ENCODE measurements at regions not wholly inside any gene's neighbourhood (a gene's known extent, or its start where the extent isn't known, plus 50 kb on each side); places are given as distances from the start of the nearest gene placed in this dataset.

DNA sequence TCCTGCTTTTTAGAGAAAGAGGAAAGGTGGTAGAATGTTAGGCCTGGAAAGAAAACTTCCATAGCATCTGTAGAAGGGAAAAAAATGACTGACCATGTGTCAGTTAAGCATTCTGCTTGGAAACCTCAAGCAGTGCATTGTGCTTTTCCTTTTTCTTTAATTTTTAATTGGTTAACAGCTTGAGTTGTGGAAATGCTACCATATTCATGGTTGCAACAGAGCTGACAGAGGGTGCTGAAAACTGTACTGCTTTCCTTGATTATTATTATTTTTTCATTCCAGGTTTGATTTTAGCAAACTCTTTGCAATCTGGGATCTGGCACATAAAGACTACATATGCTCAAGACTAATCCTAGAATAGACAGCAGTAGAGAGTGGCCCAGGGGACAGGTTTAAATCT is 404.5 kb downstream of the EPHA4 start:
- Histone ChIP-seq H3K36me3 (no peaks in the 10 kb centered on the region), H3K4me1 (no peaks in the 10 kb centered on the region), H3K4me3 (no peak overlapping the region), H3K27ac (no peak overlapping the region), H3K27me3 (no peaks in the 10 kb centered on the region), H3K9me3 (no peaks in the 10 kb centered on the region)
- no peak for TF ChIP-seq POLR2AphosphoS5 (IDR thresholded peaks at IDR 0.05)
- TF ChIP-seq POLR2A (IDR thresholded peaks at IDR 0.05) = no peak
- no peak for TF ChIP-seq EP300 (IDR thresholded peaks at IDR 0.05)
- no peak for DNase-seq
- intact Hi-C loops (cut with DNase I; ENCODE audit: low total_unique reads) = no loop called here

DNA sequence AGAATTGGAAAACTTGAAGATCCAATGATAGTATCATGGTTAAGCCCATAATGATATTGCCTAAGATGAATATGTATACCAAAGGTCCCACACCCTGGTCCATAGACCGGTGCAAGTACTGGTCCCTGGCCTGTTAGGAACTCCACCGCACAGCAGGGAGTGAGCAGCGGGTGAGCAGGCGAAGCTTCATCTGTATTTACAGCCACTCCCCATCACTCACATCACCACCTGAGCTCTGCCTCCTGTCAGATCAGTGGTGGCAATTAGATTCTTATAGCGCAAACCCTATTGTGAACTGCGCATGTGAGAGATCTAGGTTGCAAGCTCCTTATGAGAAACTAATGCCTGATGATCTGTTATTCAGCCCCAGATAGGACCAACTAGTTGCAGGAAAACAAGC is 402.4 kb downstream of the EPHA4 start:
- Histone ChIP-seq H3K27ac (no peak overlapping the region), H3K9me3 (no peaks in the 10 kb centered on the region), H3K4me3 (no peak overlapping the region), H3K27me3 (no peaks in the 10 kb centered on the region), H3K4me1 (no peaks in the 10 kb centered on the region), H3K36me3 (no peaks in the 10 kb centered on the region)
- TF ChIP-seq, protein P1, sequence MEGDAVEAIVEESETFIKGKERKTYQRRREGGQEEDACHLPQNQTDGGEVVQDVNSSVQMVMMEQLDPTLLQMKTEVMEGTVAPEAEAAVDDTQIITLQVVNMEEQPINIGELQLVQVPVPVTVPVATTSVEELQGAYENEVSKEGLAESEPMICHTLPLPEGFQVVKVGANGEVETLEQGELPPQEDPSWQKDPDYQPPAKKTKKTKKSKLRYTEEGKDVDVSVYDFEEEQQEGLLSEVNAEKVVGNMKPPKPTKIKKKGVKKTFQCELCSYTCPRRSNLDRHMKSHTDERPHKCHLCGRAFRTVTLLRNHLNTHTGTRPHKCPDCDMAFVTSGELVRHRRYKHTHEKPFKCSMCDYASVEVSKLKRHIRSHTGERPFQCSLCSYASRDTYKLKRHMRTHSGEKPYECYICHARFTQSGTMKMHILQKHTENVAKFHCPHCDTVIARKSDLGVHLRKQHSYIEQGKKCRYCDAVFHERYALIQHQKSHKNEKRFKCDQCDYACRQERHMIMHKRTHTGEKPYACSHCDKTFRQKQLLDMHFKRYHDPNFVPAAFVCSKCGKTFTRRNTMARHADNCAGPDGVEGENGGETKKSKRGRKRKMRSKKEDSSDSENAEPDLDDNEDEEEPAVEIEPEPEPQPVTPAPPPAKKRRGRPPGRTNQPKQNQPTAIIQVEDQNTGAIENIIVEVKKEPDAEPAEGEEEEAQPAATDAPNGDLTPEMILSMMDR (IDR thresholded peaks at IDR 0.05) = no peak
- no peak for TF ChIP-seq POLR2A (IDR thresholded peaks at IDR 0.05)
- no peak for TF ChIP-seq EP300 (IDR thresholded peaks at IDR 0.05)
- TF ChIP-seq POLR2AphosphoS5 (IDR thresholded peaks at IDR 0.05) = no peak
- WGBS, 5 donors = 95 to 97% (median 96%) methylated on average over 6 of the region's 6 CpGs
- no peak for DNase-seq
- intact Hi-C loops (cut with DNase I; ENCODE audit: low total_unique reads) = no loop called here

DNA sequence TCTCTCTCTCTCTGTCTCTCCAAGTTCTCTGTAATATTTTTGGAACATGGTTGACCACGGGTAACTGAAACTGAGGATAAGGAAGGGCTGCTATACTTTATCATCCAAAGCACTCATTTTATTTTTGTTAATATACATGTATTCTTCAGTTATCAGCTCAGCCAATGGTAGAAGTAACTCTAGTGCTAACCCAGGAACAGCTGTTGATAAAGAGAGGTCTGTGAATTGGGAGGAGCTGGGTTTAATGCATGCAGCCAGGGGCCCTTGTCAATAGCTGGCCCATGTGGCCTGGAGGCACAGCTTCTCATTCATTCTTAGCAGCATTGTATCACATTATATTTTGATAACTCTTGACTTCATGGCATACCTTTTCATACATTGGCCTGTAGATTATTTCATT is 401.6 kb downstream of the EPHA4 start:
- H3K27me3 ChIP-seq = no peaks in the 10 kb centered on the region
- 65 to 71% (median 70%) methylated on average over 1 of the region's 1 CpG for WGBS, 5 donors
- H3K4me1 ChIP-seq = no peaks in the 10 kb centered on the region
- H3K9me3 ChIP-seq = no peaks in the 10 kb centered on the region
- TF ChIP-seq EP300 (IDR thresholded peaks at IDR 0.05) (no peak), POLR2AphosphoS5 (IDR thresholded peaks at IDR 0.05) (no peak), POLR2A (IDR thresholded peaks at IDR 0.05) (no peak)
- intact Hi-C loops (cut with DNase I; ENCODE audit: low total_unique reads) = no loop called here
- no peak overlapping the region for H3K4me3 ChIP-seq
- no peak overlapping the region for H3K27ac ChIP-seq
- no peak for DNase-seq
- no peaks in the 10 kb centered on the region for H3K36me3 ChIP-seq

DNA sequence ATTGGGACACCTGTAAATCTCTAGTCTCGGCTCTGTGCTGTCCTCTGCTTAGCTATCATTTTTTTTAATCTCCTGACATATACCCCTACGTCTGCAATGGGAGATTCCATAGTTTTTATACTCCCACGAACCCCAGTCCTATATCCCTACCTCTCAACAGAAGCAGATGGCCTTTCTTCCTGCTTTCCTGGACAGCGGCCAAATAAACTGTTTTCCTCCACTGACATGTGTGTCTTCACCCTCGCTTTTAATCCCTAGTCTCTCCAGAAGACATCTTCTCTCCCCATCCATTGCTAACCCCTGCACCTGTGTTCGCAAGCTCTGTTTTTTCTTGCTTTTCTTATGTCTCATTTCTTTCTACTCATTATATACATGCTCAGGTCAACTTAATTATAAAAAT is 395.4 kb downstream of the EPHA4 start:
- no peaks in the 10 kb centered on the region for H3K27me3 ChIP-seq
- 76 to 83% (median 81%) methylated on average over 6 of the region's 6 CpGs for WGBS, 5 donors
- H3K4me1 ChIP-seq = no peaks in the 10 kb centered on the region
- H3K4me3 ChIP-seq = no peak overlapping the region
- no peaks in the 10 kb centered on the region for H3K36me3 ChIP-seq
- no peaks in the 10 kb centered on the region for H3K9me3 ChIP-seq
- H3K27ac ChIP-seq = no peak overlapping the region
- TF ChIP-seq EP300 (IDR thresholded peaks at IDR 0.05) (no peak), POLR2AphosphoS5 (IDR thresholded peaks at IDR 0.05) (no peak)
- intact Hi-C loops (cut with DNase I; ENCODE audit: low total_unique reads) = no loop called here
- peak in 1 of 2 donors; percentile 12 for DNase-seq

DNA sequence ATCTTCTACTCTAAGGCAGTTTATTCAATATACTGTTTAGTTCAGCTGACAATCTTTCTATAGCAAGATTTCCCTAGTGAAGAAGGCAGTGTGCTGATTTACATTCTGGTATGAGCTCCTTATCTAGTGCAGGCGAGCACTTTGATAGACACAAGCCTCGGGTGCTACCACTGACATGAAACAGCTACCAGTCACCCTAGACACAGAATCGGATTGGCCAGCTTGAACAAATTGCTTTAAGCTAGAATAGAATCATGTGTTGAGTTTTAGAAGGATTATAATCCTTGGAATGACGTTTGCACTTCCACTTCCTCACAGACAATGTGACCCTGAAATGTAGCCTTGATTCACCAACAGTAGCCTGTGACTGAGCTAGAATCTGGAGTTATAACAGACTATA is 394.0 kb downstream of the EPHA4 start:
- intact Hi-C loops (cut with DNase I; ENCODE audit: low total_unique reads) = no loop called here

DNA sequence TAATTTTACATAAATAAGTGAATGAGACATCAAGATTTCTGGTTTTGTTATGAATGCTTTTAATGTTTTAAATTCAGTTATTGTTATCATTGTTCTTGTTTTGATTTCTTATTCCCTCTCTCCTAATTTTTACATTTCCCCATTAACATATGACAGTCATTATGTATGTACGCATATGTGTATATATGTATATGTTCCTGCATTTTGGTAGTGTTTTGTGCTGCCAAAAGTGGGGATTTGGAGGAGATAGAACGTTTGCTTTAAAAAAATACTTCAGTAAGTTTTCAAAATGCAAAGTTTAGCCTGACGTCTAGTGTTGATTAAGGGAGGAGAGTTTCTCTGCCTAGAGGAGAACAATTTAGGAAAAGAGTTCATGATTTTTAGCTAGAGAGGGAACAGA is 385.2 kb downstream of the EPHA4 start:
- Histone ChIP-seq H3K27ac (no peak overlapping the region), H3K36me3 (no peaks in the 10 kb centered on the region), H3K4me1 (no peaks in the 10 kb centered on the region), H3K9me3 (no peaks in the 10 kb centered on the region), H3K27me3 (no peaks in the 10 kb centered on the region), H3K4me3 (no peak overlapping the region)
- 56 to 66% (median 60%) methylated on average over 3 of the region's 3 CpGs for WGBS, 5 donors
- TF ChIP-seq POLR2AphosphoS5 (IDR thresholded peaks at IDR 0.05) = no peak
- no peak for TF ChIP-seq POLR2A (IDR thresholded peaks at IDR 0.05)
- no peak for TF ChIP-seq EP300 (IDR thresholded peaks at IDR 0.05)
- TF ChIP-seq, protein P1 (IDR thresholded peaks at IDR 0.05) = no peak
- no peak for DNase-seq
- intact Hi-C loops (cut with DNase I; ENCODE audit: low total_unique reads) = no loop called here

More for the DNA sequence above, 394.0 kb downstream of the EPHA4 start:
- no peaks in the 10 kb centered on the region for H3K9me3 ChIP-seq
- no peak overlapping the region for H3K4me3 ChIP-seq
- TF ChIP-seq POLR2AphosphoS5 (IDR thresholded peaks at IDR 0.05) (no peak), POLR2A (IDR thresholded peaks at IDR 0.05) (no peak), EP300 (IDR thresholded peaks at IDR 0.05) (no peak)
- TF ChIP-seq, protein P1 (IDR thresholded peaks at IDR 0.05) = no peak
- no peaks in the 10 kb centered on the region for H3K36me3 ChIP-seq
- no peaks in the 10 kb centered on the region for H3K4me1 ChIP-seq
- DNase-seq = no peak
- no peaks in the 10 kb centered on the region for H3K27me3 ChIP-seq
- no peak overlapping the region for H3K27ac ChIP-seq
- 37 to 61% (median 51%) methylated on average over 4 of the region's 4 CpGs for WGBS, 5 donors
